OCI-LY3 (cell line): ENCODE measurements at regions not wholly inside any gene's neighbourhood (a gene's known extent, or its start where the extent isn't known, plus 50 kb on each side); places are given as distances from the start of the nearest gene placed in this dataset.

Experiments
- H2AFZ ChIP-seq: fragments of 200-600, 300-600 bp; shearing (Covaris generic); 2 replicates; pipeline ENCODE4 v1.6.0; 2014; ENCODE audit warnings: antibody characterized with exemption, low read depth, low read length
- H3K27ac ChIP-seq: fragments of 200-600, 300-600 bp; sonication (generic); 2 replicates; pipeline ENCODE4 v1.5.1; 2014; ENCODE audit warnings: mild to moderate bottlenecking, low read length, moderate library complexity, mixed read lengths
- H3K27me3 ChIP-seq: fragments of 200-600, 300-600 bp; sonication (generic); 2 replicates; pipeline ENCODE4 v1.6.1; 2014; ENCODE audit warnings: low read depth, low read length, mixed read lengths
- H3K36me3 ChIP-seq: fragments of 200-600, 300-600 bp; sonication (generic); replicated peaks from 2 replicates; pipeline ENCODE3; 2014; ENCODE audit warnings: low read depth, low read length, mixed read lengths
- H3K4me1 ChIP-seq: fragments of 300-600, 200-600 bp; sonication (generic); 2 replicates; pipeline ENCODE4 v1.6.1; 2014; ENCODE audit warnings: low read length, mixed read lengths
- H3K4me2 ChIP-seq: fragments of 200-600, 300-600 bp; sonication (generic); 2 replicates; pipeline ENCODE4 v1.6.1; 2014; ENCODE audit warnings: low read length, mixed read lengths
- H3K4me3 ChIP-seq: fragments of 300-600, 200-600 bp; sonication (generic); 2 replicates; pipeline ENCODE4 v1.5.1; 2014; ENCODE audit warnings: antibody characterized with exemption, mild to moderate bottlenecking, low read length, moderate library complexity
- H3K79me2 ChIP-seq: fragments of 300-600, 200-600 bp; shearing (Covaris generic); 2 replicates; pipeline ENCODE4 v1.6.1; 2014; ENCODE audit warnings: mild to moderate bottlenecking, low read length, mixed read lengths
- H3K9ac ChIP-seq: fragments of 300-600, 200-600 bp; shearing (Covaris generic); 2 replicates; pipeline ENCODE4 v1.6.0; 2014; ENCODE audit warnings: mild to moderate bottlenecking, low read length, moderate library complexity
- H3K9me3 ChIP-seq: fragments of 200-600, 300-600 bp; shearing (Covaris generic); 2 replicates; pipeline ENCODE4 v1.6.1; 2014; ENCODE audit warnings: low read length, mixed read lengths; ENCODE audit not compliant: insufficient read depth
- H4K20me1 ChIP-seq: fragments of 200-600, 300-600 bp; sonication (generic); 2 replicates; pipeline ENCODE4 v1.6.1; 2016; ENCODE audit warnings: low read length, mixed read lengths; ENCODE audit not compliant: insufficient read depth
- CTCF ChIP-seq: fragments of 200-600, 300-600 bp; sonication (generic); IDR thresholded peaks from 2 replicates; pipeline ENCODE4 v1.5.1; 2014; ENCODE audit warnings: antibody characterized with exemption, low read length, low read depth
- EZH2phosphoT487 ChIP-seq: fragments of 200-600 bp; shearing (Covaris generic); IDR thresholded peaks from 2 replicates; pipeline ENCODE4 v1.6.1; 2018; ENCODE audit warnings: antibody characterized with exemption, mixed run types, low read depth

DNA sequence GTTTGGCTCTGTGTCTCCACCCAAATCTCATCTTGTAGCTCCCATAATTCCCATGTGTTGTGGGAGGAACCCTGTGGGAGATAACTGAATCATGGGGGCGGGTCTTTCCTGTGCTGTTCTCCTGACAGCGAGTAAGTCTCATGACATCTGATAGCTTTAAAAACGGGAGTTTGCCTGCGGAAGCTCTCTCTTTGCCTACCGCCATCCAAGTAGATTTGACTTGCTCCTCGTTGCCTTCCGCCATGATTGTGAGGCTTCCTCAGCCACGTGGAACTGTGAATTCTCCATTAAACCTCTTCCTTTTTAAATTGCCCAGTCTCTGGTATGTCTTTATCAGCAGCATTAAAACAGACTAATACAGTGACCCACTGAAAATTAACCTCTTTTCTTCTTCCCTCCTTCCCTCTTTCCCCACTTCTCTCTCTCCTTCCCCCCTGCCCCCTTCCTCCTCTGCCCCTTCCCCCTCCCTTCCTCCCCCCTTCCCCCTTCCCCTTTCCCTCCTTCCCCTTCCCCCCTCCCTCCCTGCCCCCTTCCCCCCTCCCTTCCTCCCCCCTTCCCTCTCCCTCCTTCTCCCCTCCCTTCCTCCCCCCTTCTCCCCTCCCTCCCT is 818.8 kb downstream of the SLC4A3 start:
- Histone ChIP-seq H3K27me3 (no peaks in the 10 kb centered on the region), H3K4me3 (no peak overlapping the region), H3K9me3 (no peaks in the 10 kb centered on the region), H4K20me1 (no peaks in the 10 kb centered on the region), H2AFZ (no peak overlapping the region), H3K27ac (no peak overlapping the region), H3K4me1 (peaks cover 16% of the 10 kb centered on the region), H3K4me2 (no peak overlapping the region), H3K79me2 (no peaks in the 10 kb centered on the region), H3K9ac (no peak overlapping the region), H3K36me3 (no peaks in the 10 kb centered on the region)
- TF ChIP-seq EZH2phosphoT487 (no peak), CTCF (no peak)

DNA sequence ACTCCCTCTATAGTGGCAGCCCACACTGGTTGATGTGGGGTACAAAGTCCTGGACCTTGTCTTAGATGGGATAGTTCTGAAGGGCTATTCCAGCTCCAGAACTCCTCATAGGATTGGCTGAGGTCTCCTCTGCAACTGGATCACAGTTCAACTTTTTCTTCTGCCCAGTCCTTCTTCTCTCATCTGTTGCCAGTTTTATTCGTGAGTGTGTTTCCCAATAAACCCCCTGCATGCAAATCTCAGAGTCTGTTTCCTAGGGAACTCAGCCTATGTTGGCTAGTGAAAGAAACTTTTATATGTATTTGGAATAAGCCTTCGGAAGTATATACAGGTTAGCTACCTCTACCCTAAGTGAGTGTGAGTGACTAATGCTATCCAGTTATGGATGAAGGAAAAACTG is 823.4 kb downstream of the SLC4A3 start:
- H4K20me1 ChIP-seq, result no peaks in the 10 kb centered on the region
- no peak overlapping the region for H3K4me3 ChIP-seq
- H3K9me3 ChIP-seq, result no peaks in the 10 kb centered on the region
- no peaks in the 10 kb centered on the region for H3K79me2 ChIP-seq
- no peak for TF ChIP-seq CTCF
- TF ChIP-seq EZH2phosphoT487, result no peak
- no peak overlapping the region for H2AFZ ChIP-seq
- H3K36me3 ChIP-seq, result no peaks in the 10 kb centered on the region
- H3K9ac ChIP-seq, result no peak overlapping the region
- no peak overlapping the region for H3K27ac ChIP-seq
- no peaks in the 10 kb centered on the region for H3K4me1 ChIP-seq
- no peaks in the 10 kb centered on the region for H3K27me3 ChIP-seq
- no peak overlapping the region for H3K4me2 ChIP-seq

GRCh38 chr2:220451438-220451837 is 824.0 kb downstream of the SLC4A3 start:
- no peak for TF ChIP-seq EZH2phosphoT487
- no peak for TF ChIP-seq CTCF
- H3K79me2 ChIP-seq, result no peaks in the 10 kb centered on the region
- no peak overlapping the region for H3K9ac ChIP-seq
- no peaks in the 10 kb centered on the region for H4K20me1 ChIP-seq
- no peaks in the 10 kb centered on the region for H3K9me3 ChIP-seq
- no peaks in the 10 kb centered on the region for H3K27me3 ChIP-seq
- H3K36me3 ChIP-seq, result no peaks in the 10 kb centered on the region
- no peak overlapping the region for H3K4me3 ChIP-seq
- H3K27ac ChIP-seq, result no peak overlapping the region
- H3K4me1 ChIP-seq, result no peaks in the 10 kb centered on the region
- no peak overlapping the region for H3K4me2 ChIP-seq
- H2AFZ ChIP-seq, result no peak overlapping the region

DNA sequence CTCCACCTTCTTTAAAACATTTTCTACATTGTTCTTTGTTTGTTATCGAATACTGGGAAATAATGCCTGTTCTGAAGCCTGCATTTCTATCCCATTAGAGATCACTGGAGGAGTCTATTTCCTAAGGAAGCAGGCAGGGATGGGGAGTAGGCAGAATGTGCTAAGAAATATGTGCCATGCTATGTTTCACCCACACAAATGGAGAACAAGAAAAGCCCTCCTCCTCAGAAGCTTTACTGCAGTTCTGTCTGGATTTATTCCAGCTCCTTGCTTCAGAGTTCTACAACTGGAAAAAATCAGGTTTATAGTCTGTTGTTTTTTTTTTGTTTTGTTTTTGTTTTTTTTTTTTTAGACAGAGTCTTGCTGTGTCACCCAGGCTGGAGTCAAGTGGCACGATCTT is 825.1 kb downstream of the SLC4A3 start:
- no peaks in the 10 kb centered on the region for H3K4me1 ChIP-seq
- no peak overlapping the region for H3K4me3 ChIP-seq
- H3K27ac ChIP-seq, result no peak overlapping the region
- no peaks in the 10 kb centered on the region for H3K36me3 ChIP-seq
- no peaks in the 10 kb centered on the region for H4K20me1 ChIP-seq
- TF ChIP-seq EZH2phosphoT487 (no peak), CTCF (no peak)
- H3K9ac ChIP-seq, result no peak overlapping the region
- H3K79me2 ChIP-seq, result no peaks in the 10 kb centered on the region
- H3K9me3 ChIP-seq, result no peaks in the 10 kb centered on the region
- no peak overlapping the region for H3K4me2 ChIP-seq
- no peaks in the 10 kb centered on the region for H3K27me3 ChIP-seq
- no peak overlapping the region for H2AFZ ChIP-seq
